ENCODE measurements at regions not wholly inside any gene's neighbourhood (a gene's known extent, or its start where the extent isn't known, plus 50 kb on each side); places are given as distances from the start of the nearest gene placed in this dataset.

GRCh38 chr5:39843767-39844166 lies 419.0 kb upstream of the DAB2 start:
- no peaks in the 10 kb centered on the region for H3K9me2 ChIP-seq (ENCODE audit: low read depth, low read length)
- H3K9me3 ChIP-seq (ENCODE audit: low read length) = no peaks in the 10 kb centered on the region
- H3K36me3 ChIP-seq (ENCODE audit: insufficient read depth, low read length) = no peaks in the 10 kb centered on the region
- H3K27me3 ChIP-seq (ENCODE audit: insufficient read depth, low read length) = no peaks in the 10 kb centered on the region
- no peak overlapping the region for H2AFZ ChIP-seq (ENCODE audit: low read length)
- H3K9ac ChIP-seq (ENCODE audit: low read length) = no peak overlapping the region
- no peak overlapping the region for H3K4me3 ChIP-seq (ENCODE audit: low read depth, low read length, poor library complexity, severe bottlenecking)
- no peaks in the 10 kb centered on the region for H4K20me1 ChIP-seq (ENCODE audit: insufficient read depth, low read length)
- no peaks in the 10 kb centered on the region for H3K4me1 ChIP-seq (ENCODE audit: insufficient read depth, low read length, severe bottlenecking)
- peaks cover 3% of the 10 kb centered on the region; the same call in 1 of the 2 replicates for H3F3A ChIP-seq (ENCODE audit: insufficient read depth, low read length)
- no peaks in the 10 kb centered on the region for H3K79me2 ChIP-seq (ENCODE audit: insufficient read depth, low read length)
- H3K4me2 ChIP-seq (ENCODE audit: low read length) = no peak overlapping the region
- H3K27ac ChIP-seq (ENCODE audit: low read depth, low read length, poor library complexity, severe bottlenecking) = no peak overlapping the region
- TF ChIP-seq EZH2 (IDR thresholded peaks at IDR 0.05; ENCODE audit: borderline replicate concordance, low read length) (no peak), CTCF (IDR thresholded peaks at IDR 0.05; ENCODE audit: low read length) (no peak)

GRCh38 chr5:39835371-39835770 lies 410.6 kb upstream of the DAB2 start:
- Histone ChIP-seq H3K36me3 (ENCODE audit: insufficient read depth, low read length) (no peaks in the 10 kb centered on the region), H4K20me1 (ENCODE audit: insufficient read depth, low read length) (no peaks in the 10 kb centered on the region), H3K9me2 (ENCODE audit: low read depth, low read length) (no peaks in the 10 kb centered on the region), H3K9ac (ENCODE audit: low read length) (no peak overlapping the region), H3K27me3 (ENCODE audit: insufficient read depth, low read length) (no peaks in the 10 kb centered on the region), H3K4me3 (ENCODE audit: low read depth, low read length, poor library complexity, severe bottlenecking) (no peak overlapping the region), H3K4me1 (ENCODE audit: insufficient read depth, low read length, severe bottlenecking) (no peaks in the 10 kb centered on the region), H3K4me2 (ENCODE audit: low read length) (no peak overlapping the region), H3K9me3 (ENCODE audit: low read length) (no peaks in the 10 kb centered on the region), H3F3A (ENCODE audit: insufficient read depth, low read length) (peaks cover 3% of the 10 kb centered on the region; the same call in 1 of the 2 replicates), H3K79me2 (ENCODE audit: insufficient read depth, low read length) (no peaks in the 10 kb centered on the region), H2AFZ (ENCODE audit: low read length) (no peak overlapping the region), H3K27ac (ENCODE audit: low read depth, low read length, poor library complexity, severe bottlenecking) (no peak overlapping the region)
- TF ChIP-seq CTCF (IDR thresholded peaks at IDR 0.05; ENCODE audit: low read length) = no peak
- TF ChIP-seq EZH2 (IDR thresholded peaks at IDR 0.05; ENCODE audit: borderline replicate concordance, low read length) = no peak

- Histone ChIP-seq H3K36me3 (ENCODE audit: insufficient read depth, low read length) (no peaks in the 10 kb centered on the region), H2AFZ (ENCODE audit: low read length) (no peak overlapping the region), H3K4me3 (ENCODE audit: low read depth, low read length, poor library complexity, severe bottlenecking) (no peak overlapping the region), H3K27me3 (ENCODE audit: insufficient read depth, low read length) (no peaks in the 10 kb centered on the region), H3K9me3 (ENCODE audit: low read length) (no peaks in the 10 kb centered on the region), H3F3A (ENCODE audit: insufficient read depth, low read length) (no peaks in the 10 kb centered on the region), H3K27ac (ENCODE audit: low read depth, low read length, poor library complexity, severe bottlenecking) (no peak overlapping the region), H3K4me2 (ENCODE audit: low read length) (no peak overlapping the region), H3K79me2 (ENCODE audit: insufficient read depth, low read length) (no peaks in the 10 kb centered on the region), H3K9ac (ENCODE audit: low read length) (no peak overlapping the region), H3K4me1 (ENCODE audit: insufficient read depth, low read length, severe bottlenecking) (no peaks in the 10 kb centered on the region), H4K20me1 (ENCODE audit: insufficient read depth, low read length) (no peaks in the 10 kb centered on the region), H3K9me2 (ENCODE audit: low read depth, low read length) (no peaks in the 10 kb centered on the region)
- TF ChIP-seq CTCF (IDR thresholded peaks at IDR 0.05; ENCODE audit: low read length) (no peak), EZH2 (IDR thresholded peaks at IDR 0.05; ENCODE audit: borderline replicate concordance, low read length) (no peak)
Observed at GRCh38 chr5:39829441-39829840, 404.7 kb upstream of the DAB2 start.
